HUES6 (cell line): ENCODE measurements at regions not wholly inside any gene's neighbourhood (a gene's known extent, or its start where the extent isn't known, plus 50 kb on each side); places are given as distances from the start of the nearest gene placed in this dataset.

Experiments
- H3K27ac ChIP-seq: 2 replicates; pipeline ENCODE4 v1.7.0; 2013; ENCODE audit warnings: low read depth, mild to moderate bottlenecking, low read length, inconsistent platforms
- H3K27me3 ChIP-seq: 2 replicates; pipeline ENCODE4 v1.6.1; 2013; ENCODE audit warnings: low read length; ENCODE audit not compliant: control insufficient read depth, insufficient read depth
- H3K36me3 ChIP-seq: 2 replicates; pipeline ENCODE4 v1.6.1; 2013; ENCODE audit warnings: low read length; ENCODE audit not compliant: control insufficient read depth, insufficient read depth
- H3K4me1 ChIP-seq: 2 replicates; pipeline ENCODE4 v1.6.1; 2013; ENCODE audit warnings: low read length; ENCODE audit not compliant: control insufficient read depth, insufficient read depth
- H3K4me3 ChIP-seq: 2 replicates; pipeline ENCODE4 v1.5.1; 2013; ENCODE audit warnings: low read depth, low read length
- H3K9ac ChIP-seq: one replicate; pipeline ENCODE4 v1.6.1; 2013; ENCODE audit warnings: mild to moderate bottlenecking, low read length
- H3K9me3 ChIP-seq: 2 replicates; pipeline ENCODE4 v1.6.1; 2013; ENCODE audit warnings: low read depth, low read length; ENCODE audit not compliant: control insufficient read depth, insufficient read depth

GRCh38 chr17:70230850-70231640 lies 61.7 kb downstream of the KCNJ2 start:
- H3K9ac ChIP-seq: no peak overlapping the region
- H3K4me1 ChIP-seq: no peaks in the 10 kb centered on the region
- no peaks in the 10 kb centered on the region for H3K9me3 ChIP-seq
- no peak overlapping the region for H3K4me3 ChIP-seq
- H3K27ac ChIP-seq: no peak overlapping the region
- no peaks in the 10 kb centered on the region for H3K27me3 ChIP-seq
- no peaks in the 10 kb centered on the region for H3K36me3 ChIP-seq

DNA sequence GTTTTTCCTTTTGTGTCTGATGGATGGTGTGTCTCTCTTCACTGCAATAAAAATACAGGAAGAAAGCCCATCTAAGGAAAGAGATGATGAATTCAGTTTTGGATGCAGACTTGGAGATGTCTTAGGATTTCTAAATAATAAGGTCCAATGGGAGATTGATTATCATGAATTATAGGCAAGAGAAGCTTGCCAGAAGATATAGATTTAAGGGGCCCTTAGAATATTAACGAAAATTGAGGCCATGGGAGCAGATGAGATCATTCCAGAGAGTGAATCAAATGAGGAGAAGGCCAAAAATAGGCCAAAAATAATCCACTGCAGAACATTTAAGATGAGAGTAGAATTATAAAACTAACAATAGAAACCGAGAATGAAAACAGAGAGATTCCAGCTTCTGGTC lies 63.1 kb downstream of the KCNJ2 start:
- Histone ChIP-seq H3K36me3 (no peaks in the 10 kb centered on the region), H3K9me3 (no peaks in the 10 kb centered on the region), H3K4me3 (no peak overlapping the region), H3K4me1 (no peaks in the 10 kb centered on the region), H3K27me3 (no peaks in the 10 kb centered on the region), H3K27ac (no peak overlapping the region), H3K9ac (no peak overlapping the region)

DNA sequence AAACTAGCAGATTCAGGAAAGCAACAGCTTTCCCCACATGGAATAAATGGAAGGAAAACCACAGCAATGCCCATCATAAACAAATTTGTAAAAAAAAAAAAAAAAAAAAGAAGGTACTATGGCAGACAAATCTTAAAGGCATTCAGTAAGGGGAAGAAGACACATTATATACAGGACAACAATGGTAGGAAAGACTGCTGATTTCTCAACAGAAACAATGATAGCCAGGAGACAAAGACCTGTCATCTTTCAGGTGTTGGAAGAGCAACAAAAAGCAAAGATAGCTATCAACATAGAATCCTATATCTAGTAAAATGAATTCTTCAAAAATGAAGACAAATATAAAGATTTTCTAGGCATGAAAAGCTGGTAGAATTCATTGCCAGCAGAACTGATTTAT lies 65.9 kb downstream of the KCNJ2 start:
- H3K9ac ChIP-seq: no peak overlapping the region
- H3K9me3 ChIP-seq: no peaks in the 10 kb centered on the region
- H3K27ac ChIP-seq: no peak overlapping the region
- no peaks in the 10 kb centered on the region for H3K36me3 ChIP-seq
- H3K27me3 ChIP-seq: no peaks in the 10 kb centered on the region
- H3K4me3 ChIP-seq: no peak overlapping the region
- H3K4me1 ChIP-seq: no peaks in the 10 kb centered on the region

DNA sequence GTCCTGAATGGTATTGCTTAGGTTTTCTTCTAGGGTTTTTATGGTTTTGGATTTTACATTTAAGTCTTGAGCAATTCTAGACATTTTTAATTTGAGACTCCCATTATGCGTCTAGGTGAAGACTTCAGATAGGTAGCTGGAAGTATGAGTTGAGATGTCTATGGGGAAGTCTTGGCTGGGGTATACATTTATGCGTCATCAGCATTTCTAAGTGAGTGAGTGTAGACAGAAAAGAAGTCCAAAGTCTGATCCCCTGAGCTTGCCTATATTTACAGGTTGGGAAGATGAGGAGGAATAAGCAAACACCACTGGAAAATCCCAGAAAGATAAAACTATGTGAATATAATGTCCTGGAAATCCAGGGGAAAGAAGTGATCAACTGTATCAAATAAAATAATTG lies 68.9 kb downstream of the KCNJ2 start:
- no peaks in the 10 kb centered on the region for H3K27me3 ChIP-seq
- H3K4me1 ChIP-seq: no peaks in the 10 kb centered on the region
- no peaks in the 10 kb centered on the region for H3K36me3 ChIP-seq
- no peak overlapping the region for H3K4me3 ChIP-seq
- H3K9ac ChIP-seq: no peak overlapping the region
- H3K27ac ChIP-seq: no peak overlapping the region
- H3K9me3 ChIP-seq: no peaks in the 10 kb centered on the region

- H3K4me3 ChIP-seq: no peak overlapping the region
- H3K36me3 ChIP-seq: no peaks in the 10 kb centered on the region
- H3K27me3 ChIP-seq: no peaks in the 10 kb centered on the region
- no peaks in the 10 kb centered on the region for H3K4me1 ChIP-seq
- no peaks in the 10 kb centered on the region for H3K9me3 ChIP-seq
- H3K9ac ChIP-seq: no peak overlapping the region
- H3K27ac ChIP-seq: no peak overlapping the region
These were observed 69.3 kb downstream of the KCNJ2 start for GRCh38 chr17:70238646-70239045.

DNA sequence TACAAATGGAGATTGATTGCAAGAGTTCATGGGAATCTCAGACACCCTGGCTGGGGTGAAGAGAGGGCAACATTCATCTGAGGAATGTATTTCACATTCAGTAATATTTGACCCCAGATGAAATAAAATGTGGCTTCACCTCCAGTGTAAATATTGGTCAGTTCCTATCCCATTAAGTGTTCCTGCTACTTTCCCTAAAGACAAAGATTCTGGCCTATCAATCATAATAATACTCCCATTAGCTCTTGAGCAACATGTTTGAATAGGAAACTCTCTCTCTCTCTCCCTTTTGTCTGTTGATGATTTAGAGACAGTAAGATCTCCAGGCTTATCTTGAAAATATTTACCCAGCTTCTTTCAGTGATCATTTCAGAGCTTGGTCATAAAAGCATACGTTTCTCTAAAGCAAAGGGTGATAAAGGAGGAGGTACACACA lies 70.1 kb downstream of the KCNJ2 start:
- no peak overlapping the region for H3K27ac ChIP-seq
- H3K9me3 ChIP-seq: no peaks in the 10 kb centered on the region
- no peaks in the 10 kb centered on the region for H3K4me1 ChIP-seq
- H3K27me3 ChIP-seq: no peaks in the 10 kb centered on the region
- H3K4me3 ChIP-seq: no peak overlapping the region
- H3K9ac ChIP-seq: no peak overlapping the region
- no peaks in the 10 kb centered on the region for H3K36me3 ChIP-seq

- Histone ChIP-seq H3K4me1 (no peaks in the 10 kb centered on the region), H3K4me3 (no peak overlapping the region), H3K27me3 (no peaks in the 10 kb centered on the region), H3K27ac (no peak overlapping the region), H3K36me3 (no peaks in the 10 kb centered on the region), H3K9me3 (no peaks in the 10 kb centered on the region), H3K9ac (no peak overlapping the region)
These were observed 71.7 kb downstream of the KCNJ2 start for GRCh38 chr17:70241071-70241470.

GRCh38 chr17:70242781-70243437 lies 73.6 kb downstream of the KCNJ2 start:
- H3K27ac ChIP-seq: no peak overlapping the region
- no peaks in the 10 kb centered on the region for H3K9me3 ChIP-seq
- no peak overlapping the region for H3K4me3 ChIP-seq
- H3K36me3 ChIP-seq: no peaks in the 10 kb centered on the region
- H3K9ac ChIP-seq: no peak overlapping the region
- H3K27me3 ChIP-seq: no peaks in the 10 kb centered on the region
- H3K4me1 ChIP-seq: no peaks in the 10 kb centered on the region

DNA sequence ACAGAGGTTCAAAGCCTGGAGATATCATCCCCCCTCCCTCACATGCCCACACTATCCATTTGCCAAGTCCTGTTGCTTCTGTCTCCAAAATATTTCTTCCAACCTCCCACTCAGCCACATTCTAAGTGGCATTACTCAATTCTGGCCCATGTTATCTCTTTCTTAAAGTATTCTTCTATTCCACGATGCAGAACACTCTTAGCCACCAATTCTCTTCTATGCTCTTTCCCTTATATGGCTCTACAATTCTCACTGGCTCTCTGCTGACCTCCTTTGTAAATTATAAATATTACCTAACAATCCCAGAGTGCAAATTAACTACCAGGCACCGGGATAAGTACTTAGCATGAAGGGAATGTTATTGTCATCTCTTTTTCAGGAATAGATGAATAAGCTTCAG lies 82.4 kb downstream of the KCNJ2 start:
- H3K4me1 ChIP-seq: no peaks in the 10 kb centered on the region
- H3K9ac ChIP-seq: no peak overlapping the region
- H3K27me3 ChIP-seq: no peaks in the 10 kb centered on the region
- no peaks in the 10 kb centered on the region for H3K9me3 ChIP-seq
- H3K36me3 ChIP-seq: no peaks in the 10 kb centered on the region
- no peak overlapping the region for H3K27ac ChIP-seq
- no peak overlapping the region for H3K4me3 ChIP-seq

- Histone ChIP-seq H3K27ac (no peak overlapping the region), H3K9me3 (no peaks in the 10 kb centered on the region), H3K27me3 (no peaks in the 10 kb centered on the region), H3K4me1 (no peaks in the 10 kb centered on the region), H3K4me3 (no peak overlapping the region), H3K9ac (no peak overlapping the region), H3K36me3 (no peaks in the 10 kb centered on the region)
These were observed 85.6 kb downstream of the KCNJ2 start for GRCh38 chr17:70254735-70255460.

GRCh38 chr17:70256751-70257150 lies 87.4 kb downstream of the KCNJ2 start:
- Histone ChIP-seq H3K4me1 (no peaks in the 10 kb centered on the region), H3K9ac (no peak overlapping the region), H3K36me3 (no peaks in the 10 kb centered on the region), H3K27me3 (no peaks in the 10 kb centered on the region), H3K27ac (no peak overlapping the region), H3K4me3 (no peak overlapping the region), H3K9me3 (no peaks in the 10 kb centered on the region)
